CD14-positive monocyte (primary cell): ENCODE measurements at regions not wholly inside any gene's neighbourhood (a gene's known extent, or its start where the extent isn't known, plus 50 kb on each side); places are given as distances from the start of the nearest gene placed in this dataset.

Source experiments
- DNase-seq, 3 donors: peaks; one replicate each; pipeline ENCODE4 v3.0.0-alpha.2; 2011 to 2022
- H2AFZ ChIP-seq: 2 replicates; pipeline ENCODE4 v1.6.0; 2012; ENCODE audit warnings: mild to moderate bottlenecking, low read depth, low read length, inconsistent platforms; ENCODE audit not compliant: insufficient read depth, poor library complexity, severe bottlenecking
- H3K27ac ChIP-seq, 2 donors: 1 replicate in 1 of 2; 2 replicates in 1 of 2; pipeline ENCODE4 v1.5.1; 2012 to 2013; ENCODE audit warnings: low read length in 2 of 2, control low read depth in 1 of 2, inconsistent platforms in 1 of 2, low read depth in 1 of 2, mild to moderate bottlenecking in 1 of 2
- H3K27me3 ChIP-seq, 2 donors: one replicate each; pipeline versions ENCODE4 v1.6.0 to v1.6.1; 2011 to 2013; ENCODE audit warnings: low read length in 2 of 2; ENCODE audit not compliant: control insufficient read depth in 2 of 2, insufficient read depth in 2 of 2
- H3K36me3 ChIP-seq, 2 donors: replicated peaks in 1 of 2; 1 replicate in 1 of 2; 2 replicates in 1 of 2; pipeline versions ENCODE4 v1.5.1 to v1.6.1; 2012 to 2013; ENCODE audit warnings: low read length in 2 of 2, control low read depth in 1 of 2, inconsistent platforms in 1 of 2, mild to moderate bottlenecking in 1 of 2; ENCODE audit not compliant: insufficient read depth in 2 of 2, control insufficient read depth in 1 of 2
- H3K4me1 ChIP-seq, 2 donors: 1 replicate in 1 of 2; 2 replicates in 1 of 2; pipeline versions ENCODE4 v1.5.1 to v1.6.1; 2012 to 2013; ENCODE audit warnings: low read length in 2 of 2, control low read depth in 1 of 2, inconsistent platforms in 1 of 2, mild to moderate bottlenecking in 1 of 2, moderate library complexity in 1 of 2; ENCODE audit not compliant: insufficient read depth in 2 of 2, control insufficient read depth in 1 of 2
- H3K4me2 ChIP-seq: replicated peaks from 2 replicates; pipeline ENCODE3; 2012; ENCODE audit warnings: low read length, moderate library complexity, mild to moderate bottlenecking; ENCODE audit not compliant: poor library complexity, severe bottlenecking; ENCODE audit errors: extremely low read depth
- H3K4me3 ChIP-seq, 3 experiments: fragments of 200-600 bp in 1 of 3; sonication (generic) in 1 of 3; replicated peaks in 1 of 3; 1 replicate in 2 of 3; 2 replicates in 1 of 3; pipeline ENCODE4 v1.5.1; 2011 to 2013; ENCODE audit warnings: low read length in 3 of 3, mild to moderate bottlenecking in 3 of 3, control low read depth in 2 of 3, low read depth in 2 of 3, inconsistent platforms in 1 of 3, moderate library complexity in 1 of 3
- H3K79me2 ChIP-seq: 2 replicates; pipeline ENCODE4 v1.6.0; 2012; ENCODE audit warnings: mild to moderate bottlenecking, control low read depth, inconsistent platforms, low read length, moderate library complexity; ENCODE audit not compliant: insufficient read depth
- H3K9ac ChIP-seq: 2 replicates; pipeline ENCODE4 v1.6.0; 2017; ENCODE audit warnings: low read length, mild to moderate bottlenecking; ENCODE audit not compliant: insufficient read depth, poor library complexity, severe bottlenecking
- H3K9me3 ChIP-seq, 2 donors: replicated peaks in 1 of 2; 1 replicate in 1 of 2; 2 replicates in 1 of 2; pipeline versions ENCODE4 v1.5.1 to v1.6.1; 2012 to 2013; ENCODE audit warnings: low read length in 2 of 2, control low read depth in 1 of 2; ENCODE audit not compliant: control insufficient read depth in 1 of 2, insufficient read depth in 1 of 2
- H4K20me1 ChIP-seq: 2 replicates; pipeline ENCODE4 v1.6.0; 2012; ENCODE audit warnings: mild to moderate bottlenecking, low read length, control low read depth, moderate library complexity; ENCODE audit not compliant: insufficient read depth
- H3K27ac Mint-ChIP-seq, 7 donors: one replicate each; pipeline ENCODE4 v1.8.0; 2020; ENCODE audit warnings: mild to moderate bottlenecking in 7 of 7, mixed read lengths in 7 of 7, moderate library complexity in 6 of 7, inconsistent platforms in 2 of 7
- H3K27me3 Mint-ChIP-seq, 3 donors: one replicate each; pipeline ENCODE4 v1.8.0; 2021 to 2022; ENCODE audit warnings: low read depth in 3 of 3, mild to moderate bottlenecking in 3 of 3, mixed read lengths in 3 of 3, moderate library complexity in 3 of 3, inconsistent platforms in 1 of 3
- H3K36me3 Mint-ChIP-seq, 2 donors: one replicate each; pipeline ENCODE4 v1.8.0; 2020; ENCODE audit warnings: mixed read lengths in 2 of 2, inconsistent platforms in 1 of 2, mild to moderate bottlenecking in 1 of 2
- H3K4me1 Mint-ChIP-seq: one replicate; pipeline ENCODE4 v1.8.0; 2020; ENCODE audit warnings: mild to moderate bottlenecking, mixed read lengths
- H3K4me3 Mint-ChIP-seq, 2 donors: one replicate each; pipeline ENCODE4 v1.8.0; 2020; ENCODE audit warnings: mild to moderate bottlenecking in 2 of 2, mixed read lengths in 2 of 2, moderate library complexity in 1 of 2
- H3K9me3 Mint-ChIP-seq, 7 donors: one replicate each; pipeline ENCODE4 v1.8.0; 2020 to 2022; ENCODE audit warnings: mixed read lengths in 7 of 7, mild to moderate bottlenecking in 6 of 7, moderate library complexity in 6 of 7, inconsistent platforms in 2 of 7
- WGBS: methylation state at CpG from one replicate; pipeline ENCODE4 v1.1.5; 2013; ENCODE audit warnings: missing lambda C conversion rate; ENCODE audit not compliant: insufficient coverage; 5-methylcytosine and 5-hydroxymethylcytosine counted together
- intact Hi-C, 2 donors: fragments of 100-400 bp; cut with micrococcal nuclease; formaldehyde crosslinking; loops; one replicate each; pipeline versions ENCODE4 v1.15.0 to v1.15.1; 2023
- TF ChIP-seq, protein P1 (sequence below): fragments of 200-600 bp; IDR thresholded peaks from one replicate; pipeline ENCODE4 v1.8.0; 2022; ENCODE audit warnings: antibody characterized with exemption, mild to moderate bottlenecking

DNA sequence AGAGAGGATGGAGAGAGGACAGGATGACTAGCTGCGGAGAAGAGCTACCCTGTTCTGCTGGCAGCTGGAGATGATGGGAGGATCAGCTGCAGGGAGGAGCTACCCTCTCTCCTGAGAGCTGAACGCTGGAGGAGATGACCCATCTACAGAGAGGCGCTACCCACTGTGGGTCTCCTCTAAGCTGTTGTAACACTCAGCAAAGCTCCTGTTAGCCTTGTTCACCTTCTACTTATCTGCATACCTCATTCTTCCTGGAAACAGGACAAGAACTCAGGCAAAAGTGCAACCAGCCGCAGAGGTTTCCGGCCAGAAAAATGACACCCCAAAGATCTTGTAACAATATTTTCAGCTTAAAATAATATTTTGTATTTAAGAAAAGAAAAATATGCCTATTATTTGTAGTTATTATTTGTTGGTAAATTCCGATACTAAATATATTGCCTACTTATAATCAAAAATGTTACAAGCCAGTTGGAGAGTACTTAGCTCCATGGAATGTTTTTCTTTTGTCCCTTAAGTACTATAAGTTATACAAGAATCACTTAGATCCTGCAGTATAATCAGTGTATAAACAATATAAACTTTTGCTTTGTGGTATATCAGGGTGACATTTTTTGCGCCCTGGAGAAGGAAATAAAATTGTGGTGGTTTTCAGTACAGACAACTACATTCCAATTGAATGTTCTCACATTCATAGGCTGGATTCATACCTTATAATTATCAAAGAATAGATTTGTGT, 1188.0 kb upstream of the CADM2 start:
- 84% methylated on average over 2 of the region's 7 CpGs for WGBS
- DNase-seq = no peak
- Histone ChIP-seq H3K4me2 (no peak overlapping the region), H2AFZ (no peak overlapping the region), H3K27ac (no peak overlapping the region), H3K27me3 (no peaks in the 10 kb centered on the region), H3K4me1 (no peaks in the 10 kb centered on the region), H3K4me3 (no peak overlapping the region), H3K9ac (no peak overlapping the region), H3K9me3 (peaks cover 0 to 13% of the 10 kb centered on the region in 2 donors), H3K79me2 (no peaks in the 10 kb centered on the region), H3K36me3 (no peaks in the 10 kb centered on the region), H4K20me1 (no peaks in the 10 kb centered on the region)
- intact Hi-C loops = no loop called here
- H3K4me3 Mint-ChIP-seq = no peak overlapping the region
- H3K36me3 Mint-ChIP-seq = no peaks in the 10 kb centered on the region
- no peak overlapping the region for H3K27ac Mint-ChIP-seq
- TF ChIP-seq, protein P1, sequence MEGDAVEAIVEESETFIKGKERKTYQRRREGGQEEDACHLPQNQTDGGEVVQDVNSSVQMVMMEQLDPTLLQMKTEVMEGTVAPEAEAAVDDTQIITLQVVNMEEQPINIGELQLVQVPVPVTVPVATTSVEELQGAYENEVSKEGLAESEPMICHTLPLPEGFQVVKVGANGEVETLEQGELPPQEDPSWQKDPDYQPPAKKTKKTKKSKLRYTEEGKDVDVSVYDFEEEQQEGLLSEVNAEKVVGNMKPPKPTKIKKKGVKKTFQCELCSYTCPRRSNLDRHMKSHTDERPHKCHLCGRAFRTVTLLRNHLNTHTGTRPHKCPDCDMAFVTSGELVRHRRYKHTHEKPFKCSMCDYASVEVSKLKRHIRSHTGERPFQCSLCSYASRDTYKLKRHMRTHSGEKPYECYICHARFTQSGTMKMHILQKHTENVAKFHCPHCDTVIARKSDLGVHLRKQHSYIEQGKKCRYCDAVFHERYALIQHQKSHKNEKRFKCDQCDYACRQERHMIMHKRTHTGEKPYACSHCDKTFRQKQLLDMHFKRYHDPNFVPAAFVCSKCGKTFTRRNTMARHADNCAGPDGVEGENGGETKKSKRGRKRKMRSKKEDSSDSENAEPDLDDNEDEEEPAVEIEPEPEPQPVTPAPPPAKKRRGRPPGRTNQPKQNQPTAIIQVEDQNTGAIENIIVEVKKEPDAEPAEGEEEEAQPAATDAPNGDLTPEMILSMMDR = no peak
- H3K9me3 Mint-ChIP-seq = peaks cover 0 to 11% (median 3%) of the 10 kb centered on the region in 7 donors
- H3K27me3 Mint-ChIP-seq = no peaks in the 10 kb centered on the region
- no peaks in the 10 kb centered on the region for H3K4me1 Mint-ChIP-seq

DNA sequence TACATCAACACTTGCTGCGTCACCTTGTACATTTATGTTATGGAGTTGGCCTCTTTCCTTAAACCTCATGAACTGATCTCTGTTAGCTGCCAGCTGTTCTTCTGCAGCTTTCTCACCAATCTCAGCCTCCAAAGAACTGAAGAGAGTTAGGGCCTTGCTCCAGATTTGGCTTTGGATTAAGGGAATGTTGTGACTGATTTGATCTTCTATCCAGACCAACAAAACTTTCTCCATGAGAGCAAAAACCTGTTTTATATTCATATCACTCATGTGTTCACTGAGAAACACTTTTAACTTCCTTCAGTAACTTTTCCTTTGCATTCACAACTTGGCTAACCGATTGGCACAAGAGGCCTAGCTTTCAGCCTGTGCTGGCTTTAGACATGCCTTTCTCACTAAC, 1156.0 kb upstream of the CADM2 start:
- no peak overlapping the region for H3K9ac ChIP-seq
- H3K79me2 ChIP-seq = no peaks in the 10 kb centered on the region
- Mint-ChIP-seq H3K9me3 (peaks cover 0 to 5% (median 0%) of the 10 kb centered on the region in 7 donors), H3K4me1 (no peaks in the 10 kb centered on the region), H3K27ac (no peak overlapping the region), H3K36me3 (no peaks in the 10 kb centered on the region), H3K27me3 (no peaks in the 10 kb centered on the region), H3K4me3 (no peak overlapping the region)
- H4K20me1 ChIP-seq = no peaks in the 10 kb centered on the region
- intact Hi-C loops = no loop called here
- H3K9me3 ChIP-seq = no peaks in the 10 kb centered on the region
- no CpG with 5 or more reads among the region's 2 CpGs for WGBS
- no peak for DNase-seq
- TF ChIP-seq, protein P1 = no peak
- no peaks in the 10 kb centered on the region for H3K4me1 ChIP-seq
- H2AFZ ChIP-seq = no peak overlapping the region
- H3K27ac ChIP-seq = no peak overlapping the region
- H3K4me2 ChIP-seq = no peak overlapping the region
- no peaks in the 10 kb centered on the region for H3K36me3 ChIP-seq
- H3K27me3 ChIP-seq = no peaks in the 10 kb centered on the region
- no peak overlapping the region for H3K4me3 ChIP-seq
